Erythroblast (primary cell): ENCODE measurements at regions not wholly inside any gene's neighbourhood (a gene's known extent, or its start where the extent isn't known, plus 50 kb on each side); places are given as distances from the start of the nearest gene placed in this dataset.

ENCODE experiments used
- GATA1 ChIP-seq: IDR thresholded peaks from 2 replicates; pipeline ENCODE4 v1.6.1; 2011; ENCODE audit warnings: low read depth, mild to moderate bottlenecking, control low read depth, low read length, moderate library complexity
- POLR2A ChIP-seq: IDR thresholded peaks from 2 replicates; pipeline ENCODE4 v1.6.1; 2011; ENCODE audit warnings: mild to moderate bottlenecking, low read length

DNA sequence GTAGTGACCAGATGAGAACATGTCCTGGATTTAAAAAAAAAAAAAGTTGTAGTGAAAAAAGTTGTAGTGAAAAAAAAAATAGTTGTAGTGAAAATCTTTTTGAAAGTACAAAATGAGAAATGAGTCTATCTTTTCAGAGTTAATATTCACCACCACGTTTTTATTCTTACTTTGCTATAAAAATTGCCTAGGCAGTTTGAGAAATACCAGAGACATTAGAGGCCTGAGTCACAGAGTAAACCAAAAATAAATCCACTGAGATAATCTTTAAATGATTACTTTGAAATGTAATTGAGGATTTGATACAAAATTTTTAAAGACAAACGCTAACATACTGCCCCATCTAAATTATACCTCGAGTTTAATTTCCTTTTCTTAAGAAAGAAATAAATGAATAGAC lies 101.2 kb upstream of the TIAM2 start:
- no peak for TF ChIP-seq POLR2A
- TF ChIP-seq GATA1: no peak
